Thyroid gland (tissue), 4 donors: ENCODE measurements at regions not wholly inside any gene's neighbourhood (a gene's known extent, or its start where the extent isn't known, plus 50 kb on each side); places are given as distances from the start of the nearest gene placed in this dataset.

ENCODE experiments used
- DNase-seq, 2 donors: peaks; one replicate each; pipeline ENCODE4 v3.0.0-alpha.2; 2019
- H3K27ac ChIP-seq, 3 donors: fragments of 200-600 bp; sonication (generic); 1 replicate in 2 of 3; 2 replicates in 1 of 3; pipeline ENCODE4 v1.5.1; 2016 to 2019; ENCODE audit warnings: mild to moderate bottlenecking in 1 of 3, moderate library complexity in 1 of 3
- H3K27me3 ChIP-seq: fragments of 200-600 bp; sonication (generic); one replicate; pipeline ENCODE4 v1.5.1; 2019
- H3K36me3 ChIP-seq, 2 donors: fragments of 200-600 bp; sonication (generic); one replicate each; pipeline ENCODE4 v1.5.1; 2016 to 2019
- H3K4me1 ChIP-seq, 2 donors: fragments of 200-600 bp; sonication (generic); one replicate each; pipeline ENCODE4 v1.5.1; 2017 to 2019
- H3K4me3 ChIP-seq, 3 donors: fragments of 200-600 bp; sonication (generic); replicated peaks in 1 of 3; 1 replicate in 2 of 3; 2 replicates in 1 of 3; pipeline ENCODE4 v1.5.1; 2016; ENCODE audit warnings: mild to moderate bottlenecking in 1 of 3
- H3K9me3 ChIP-seq: fragments of 200-600 bp; sonication (generic); one replicate; pipeline ENCODE4 v1.5.1; 2017
- CTCF ChIP-seq, 6 experiments: fragments of 200-600 bp in 3 of 6; fragments of 450-650 bp in 3 of 6; sonication (generic) in 3 of 6; IDR thresholded peaks; one replicate each; pipeline ENCODE4 v1.5.1; 2016 to 2019; ENCODE audit warnings: antibody characterized with exemption in 6 of 6, mild to moderate bottlenecking in 2 of 6, inconsistent platforms in 1 of 6, moderate library complexity in 1 of 6
- POLR2A ChIP-seq, 2 donors: fragments of 450-650 bp; IDR thresholded peaks; one replicate each; pipeline ENCODE4 v1.6.1; 2017; ENCODE audit warnings: antibody characterized with exemption in 2 of 2, mild to moderate bottlenecking in 2 of 2, moderate library complexity in 1 of 2
- WGBS, 2 donors: methylation state at CpG; one replicate each; pipeline ENCODE4 v1.1.5; 2017; 5-methylcytosine and 5-hydroxymethylcytosine counted together
- intact Hi-C: fragments of 100-400 bp; cut with DNase I; formaldehyde crosslinking; loops from one replicate; pipeline ENCODE4 v1.15.1; 2023

DNA sequence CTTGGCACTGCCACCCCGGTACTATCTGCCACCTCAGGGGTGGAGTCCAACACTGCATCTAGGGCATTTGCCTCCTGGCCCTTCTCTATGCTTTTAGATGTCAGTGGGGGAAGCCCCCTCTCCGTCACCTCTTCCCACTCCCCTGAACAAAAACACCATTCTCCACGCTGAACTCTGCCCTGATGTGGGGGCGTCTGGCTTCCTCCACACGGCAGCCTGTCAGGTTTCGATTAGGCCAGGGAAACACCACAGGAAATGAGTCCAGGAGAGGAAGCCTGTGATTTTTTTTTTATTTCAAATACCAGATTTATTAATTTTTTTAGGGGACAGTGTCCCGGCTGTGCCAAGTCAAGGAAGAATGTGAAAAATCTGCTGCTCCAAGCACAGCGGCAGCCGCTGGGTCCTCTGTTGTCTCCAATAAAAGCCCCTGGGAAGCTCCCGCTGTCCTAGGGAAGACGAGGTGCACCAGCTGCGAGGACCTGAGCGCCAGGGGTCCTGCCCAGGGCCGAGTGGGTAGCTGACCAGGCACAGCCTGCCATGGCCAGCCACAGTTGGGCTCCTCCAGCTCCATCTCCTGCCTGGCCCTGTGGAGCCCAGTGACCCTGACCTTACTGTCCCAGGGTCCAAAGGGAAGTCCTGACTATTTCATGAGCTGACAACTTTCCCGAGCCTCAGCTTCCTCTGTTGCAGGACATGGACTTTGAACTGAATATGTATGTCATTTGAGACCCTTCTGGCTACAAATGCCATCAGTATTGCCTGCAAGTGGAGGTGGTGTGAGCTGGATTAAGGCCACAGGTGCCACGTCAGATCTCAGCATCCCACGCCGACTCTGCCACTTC is 336.7 kb downstream of the FOXL1 start:
- Histone ChIP-seq H3K27ac (no peak overlapping the region), H3K4me1 (no peaks in the 10 kb centered on the region), H3K36me3 (no peaks in the 10 kb centered on the region), H3K27me3 (no peaks in the 10 kb centered on the region), H3K9me3 (no peaks in the 10 kb centered on the region), H3K4me3 (no peak overlapping the region)
- intact Hi-C loops, result no loop called here
- no peak for DNase-seq
- 64 to 67% methylated on average over 13 to 16 of the region's 18 CpGs for WGBS, 2 donors
- TF ChIP-seq POLR2A (IDR thresholded peaks at IDR 0.05) (no peak), CTCF (IDR thresholded peaks at IDR 0.05) (no peak)

GRCh38 chr16:86917471-86918365 is 339.4 kb downstream of the FOXL1 start:
- Histone ChIP-seq H3K27me3 (no peaks in the 10 kb centered on the region), H3K36me3 (no peaks in the 10 kb centered on the region), H3K9me3 (no peaks in the 10 kb centered on the region), H3K4me3 (no peak overlapping the region), H3K27ac (no peak overlapping the region), H3K4me1 (no peaks in the 10 kb centered on the region)
- intact Hi-C loops, result no loop called here
- TF ChIP-seq CTCF (IDR thresholded peaks at IDR 0.05), result no peak
- no peak for TF ChIP-seq POLR2A (IDR thresholded peaks at IDR 0.05)
- no peak for DNase-seq
- 96 to 97% methylated on average over 34 to 42 of the region's 45 CpGs for WGBS, 2 donors

GRCh38 chr16:86918637-86919036 is 340.3 kb downstream of the FOXL1 start:
- no peaks in the 10 kb centered on the region for H3K4me1 ChIP-seq
- no peak for TF ChIP-seq CTCF (IDR thresholded peaks at IDR 0.05)
- TF ChIP-seq POLR2A (IDR thresholded peaks at IDR 0.05), result no peak
- intact Hi-C loops, result no loop called here

GRCh38 chr16:86919078-86919477 is 340.7 kb downstream of the FOXL1 start:
- no peak for DNase-seq
- Histone ChIP-seq H3K27me3 (no peaks in the 10 kb centered on the region), H3K36me3 (no peaks in the 10 kb centered on the region), H3K4me1 (no peaks in the 10 kb centered on the region), H3K9me3 (no peaks in the 10 kb centered on the region), H3K27ac (no peak overlapping the region), H3K4me3 (no peak overlapping the region)
- 64 to 67% methylated on average over 12 of the region's 12 CpGs for WGBS, 2 donors
- intact Hi-C loops, result no loop called here
- no peak for TF ChIP-seq POLR2A (IDR thresholded peaks at IDR 0.05)
- TF ChIP-seq CTCF (IDR thresholded peaks at IDR 0.05), result no peak

More at GRCh38 chr16:86918637-86919036, 340.3 kb downstream of the FOXL1 start:
- 87% methylated on average over 9 of the region's 9 CpGs for WGBS, 2 donors
- Histone ChIP-seq H3K27me3 (no peaks in the 10 kb centered on the region), H3K9me3 (no peaks in the 10 kb centered on the region), H3K4me3 (no peak overlapping the region), H3K36me3 (no peaks in the 10 kb centered on the region), H3K27ac (no peak overlapping the region)
- no peak for DNase-seq
